SU-DHL-6 (cell line): ENCODE measurements at regions not wholly inside any gene's neighbourhood (a gene's known extent, or its start where the extent isn't known, plus 50 kb on each side); places are given as distances from the start of the nearest gene placed in this dataset.

ENCODE experiments used
- H2AFZ ChIP-seq: fragments of 200-600 bp; sonication (generic); 2 replicates; pipeline ENCODE4 v1.6.1; 2014; ENCODE audit warnings: low read depth, mild to moderate bottlenecking, moderate library complexity, mixed read lengths, antibody characterized with exemption, low read length; ENCODE audit not compliant: severe bottlenecking
- H3F3A ChIP-seq: fragments of 200-600 bp; shearing (Covaris generic); 2 replicates; pipeline ENCODE4 v1.6.0; 2016; ENCODE audit warnings: antibody characterized with exemption, mild to moderate bottlenecking; ENCODE audit not compliant: insufficient read depth
- H3K27ac ChIP-seq: fragments of 200-600 bp; sonication (generic); 2 replicates; pipeline ENCODE4 v1.5.1; 2016; ENCODE audit warnings: low read depth, mild to moderate bottlenecking, low read length, moderate library complexity, mixed read lengths
- H3K27me3 ChIP-seq: fragments of 200-600 bp; sonication (generic), shearing (Covaris generic); 2 replicates; pipeline ENCODE4 v1.6.0; 2014; ENCODE audit warnings: mild to moderate bottlenecking, low read length
- H3K36me3 ChIP-seq: fragments of 200-600 bp; sonication (generic); 2 replicates; pipeline ENCODE4 v1.6.1; 2014; ENCODE audit warnings: mild to moderate bottlenecking, low read length, mixed read lengths
- H3K4me2 ChIP-seq: fragments of 300-600, 200-600 bp; shearing (Covaris generic), sonication (generic); 2 replicates; pipeline ENCODE4 v1.6.0; 2014; ENCODE audit warnings: low read length, low read depth, mild to moderate bottlenecking; ENCODE audit not compliant: poor library complexity, severe bottlenecking
- H3K4me3 ChIP-seq: fragments of 200-600 bp; sonication (generic); 2 replicates; pipeline ENCODE4 v1.5.1; 2014; ENCODE audit warnings: antibody characterized with exemption, low read length, mild to moderate bottlenecking, mixed read lengths; ENCODE audit not compliant: insufficient read depth, poor library complexity, severe bottlenecking
- H3K79me2 ChIP-seq: fragments of 200-600 bp; sonication (generic); 2 replicates; pipeline ENCODE4 v1.6.1; 2014; ENCODE audit warnings: mild to moderate bottlenecking, low read length, moderate library complexity; ENCODE audit not compliant: insufficient read depth
- H3K9ac ChIP-seq: fragments of 200-600 bp; sonication (generic); 2 replicates; pipeline ENCODE4 v1.7.0; 2014; ENCODE audit warnings: mild to moderate bottlenecking, low read length
- H3K9me2 ChIP-seq: fragments of 200-600 bp; sonication (generic); replicated peaks from 2 replicates; pipeline ENCODE4 v1.6.1; 2014; ENCODE audit warnings: low read length; ENCODE audit not compliant: insufficient read depth
- H3K9me3 ChIP-seq: fragments of 200-600 bp; sonication (generic); 2 replicates; pipeline ENCODE4 v1.6.1; 2014; ENCODE audit warnings: low read length, mixed read lengths; ENCODE audit not compliant: insufficient read depth
- H4K20me1 ChIP-seq: fragments of 200-600 bp; sonication (generic); 2 replicates; pipeline ENCODE4 v1.6.1; 2014; ENCODE audit warnings: low read depth, mild to moderate bottlenecking, antibody characterized with exemption, low read length, moderate library complexity, mixed read lengths
- CTCF ChIP-seq: fragments of 200-600 bp; sonication (generic); IDR thresholded peaks from one replicate; pipeline ENCODE4 v1.5.1; 2017; ENCODE audit warnings: antibody characterized with exemption, mild to moderate bottlenecking, low read length, moderate library complexity; ENCODE audit not compliant: insufficient read depth, poor library complexity, severe bottlenecking
- EZH2phosphoT487 ChIP-seq: fragments of 200-600 bp; sonication (generic), shearing (Covaris generic); conservative IDR thresholded peaks from 2 replicates; pipeline ENCODE4 v1.6.1; 2018; ENCODE audit warnings: mild to moderate bottlenecking, antibody characterized with exemption, low read length, moderate library complexity, mixed read lengths

GRCh38 chr3:106172780-106173179 is 304.0 kb upstream of the CBLB start:
- H3K27ac ChIP-seq = no peak overlapping the region
- no peak overlapping the region for H3K9ac ChIP-seq

GRCh38 chr3:106175276-106175675 is 306.5 kb upstream of the CBLB start:
- no peak overlapping the region for H3K27ac ChIP-seq
- H3K79me2 ChIP-seq = no peaks in the 10 kb centered on the region
- no peaks in the 10 kb centered on the region for H3K36me3 ChIP-seq
- H3K4me2 ChIP-seq = no peak overlapping the region
- TF ChIP-seq EZH2phosphoT487 (no peak), CTCF (no peak)
- no peaks in the 10 kb centered on the region for H3K27me3 ChIP-seq
- no peak overlapping the region for H3K9ac ChIP-seq
- H3K4me3 ChIP-seq = no peak overlapping the region
- no peaks in the 10 kb centered on the region for H3K9me2 ChIP-seq
- no peak overlapping the region for H2AFZ ChIP-seq
- H3K9me3 ChIP-seq = no peaks in the 10 kb centered on the region
- H3F3A ChIP-seq = no peaks in the 10 kb centered on the region
- no peaks in the 10 kb centered on the region for H4K20me1 ChIP-seq

More at GRCh38 chr3:106172780-106173179, 304.0 kb upstream of the CBLB start:
- Histone ChIP-seq H3K27me3 (no peaks in the 10 kb centered on the region), H3K79me2 (no peaks in the 10 kb centered on the region), H3K9me2 (no peaks in the 10 kb centered on the region), H3F3A (no peaks in the 10 kb centered on the region), H3K4me3 (no peak overlapping the region), H3K36me3 (no peaks in the 10 kb centered on the region), H2AFZ (no peak overlapping the region), H4K20me1 (no peaks in the 10 kb centered on the region), H3K4me2 (no peak overlapping the region), H3K9me3 (no peaks in the 10 kb centered on the region)
- TF ChIP-seq CTCF (no peak), EZH2phosphoT487 (no peak)

GRCh38 chr3:106176734-106177133 is 307.9 kb upstream of the CBLB start:
- no peaks in the 10 kb centered on the region for H3K36me3 ChIP-seq
- no peaks in the 10 kb centered on the region for H4K20me1 ChIP-seq
- H3K4me2 ChIP-seq = no peak overlapping the region
- no peak overlapping the region for H3K9ac ChIP-seq
- no peaks in the 10 kb centered on the region for H3K27me3 ChIP-seq
- no peaks in the 10 kb centered on the region for H3F3A ChIP-seq
- H3K79me2 ChIP-seq = no peaks in the 10 kb centered on the region
- TF ChIP-seq CTCF (no peak), EZH2phosphoT487 (no peak)
- H3K27ac ChIP-seq = no peak overlapping the region
- no peak overlapping the region for H3K4me3 ChIP-seq
- H3K9me3 ChIP-seq = no peaks in the 10 kb centered on the region
- no peak overlapping the region for H2AFZ ChIP-seq
- no peaks in the 10 kb centered on the region for H3K9me2 ChIP-seq
